ENCODE measurements at regions not wholly inside any gene's neighbourhood (a gene's known extent, or its start where the extent isn't known, plus 50 kb on each side); places are given as distances from the start of the nearest gene placed in this dataset.

DNA sequence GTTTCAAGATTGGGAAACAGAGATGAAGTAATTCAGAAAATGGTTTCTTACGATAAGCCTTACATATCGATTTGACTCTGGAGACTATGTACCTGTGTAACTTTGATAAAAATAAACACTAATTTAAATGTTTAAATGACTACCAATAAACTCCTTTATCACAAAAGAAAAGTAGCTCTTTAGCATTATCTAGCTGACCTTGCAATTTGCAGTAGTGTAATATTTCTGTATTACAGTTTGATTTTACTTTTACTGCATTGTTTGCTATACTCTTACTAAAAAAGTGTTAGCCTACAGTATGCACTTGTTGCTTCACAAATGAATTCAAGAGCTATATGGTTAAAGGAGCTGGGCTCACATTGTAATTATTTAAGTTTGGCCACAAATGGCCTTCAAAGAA is 77.8 kb upstream of the ZNF804B start:
- TF ChIP-seq, protein P1, sequence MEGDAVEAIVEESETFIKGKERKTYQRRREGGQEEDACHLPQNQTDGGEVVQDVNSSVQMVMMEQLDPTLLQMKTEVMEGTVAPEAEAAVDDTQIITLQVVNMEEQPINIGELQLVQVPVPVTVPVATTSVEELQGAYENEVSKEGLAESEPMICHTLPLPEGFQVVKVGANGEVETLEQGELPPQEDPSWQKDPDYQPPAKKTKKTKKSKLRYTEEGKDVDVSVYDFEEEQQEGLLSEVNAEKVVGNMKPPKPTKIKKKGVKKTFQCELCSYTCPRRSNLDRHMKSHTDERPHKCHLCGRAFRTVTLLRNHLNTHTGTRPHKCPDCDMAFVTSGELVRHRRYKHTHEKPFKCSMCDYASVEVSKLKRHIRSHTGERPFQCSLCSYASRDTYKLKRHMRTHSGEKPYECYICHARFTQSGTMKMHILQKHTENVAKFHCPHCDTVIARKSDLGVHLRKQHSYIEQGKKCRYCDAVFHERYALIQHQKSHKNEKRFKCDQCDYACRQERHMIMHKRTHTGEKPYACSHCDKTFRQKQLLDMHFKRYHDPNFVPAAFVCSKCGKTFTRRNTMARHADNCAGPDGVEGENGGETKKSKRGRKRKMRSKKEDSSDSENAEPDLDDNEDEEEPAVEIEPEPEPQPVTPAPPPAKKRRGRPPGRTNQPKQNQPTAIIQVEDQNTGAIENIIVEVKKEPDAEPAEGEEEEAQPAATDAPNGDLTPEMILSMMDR (IDR thresholded peaks at IDR 0.05; ENCODE audit: insufficient read depth, missing control alignments), result no peak
- DNase-seq (ENCODE audit: insufficient read length, low spot score) (no peak), FAIRE-seq (no peak)

DNA sequence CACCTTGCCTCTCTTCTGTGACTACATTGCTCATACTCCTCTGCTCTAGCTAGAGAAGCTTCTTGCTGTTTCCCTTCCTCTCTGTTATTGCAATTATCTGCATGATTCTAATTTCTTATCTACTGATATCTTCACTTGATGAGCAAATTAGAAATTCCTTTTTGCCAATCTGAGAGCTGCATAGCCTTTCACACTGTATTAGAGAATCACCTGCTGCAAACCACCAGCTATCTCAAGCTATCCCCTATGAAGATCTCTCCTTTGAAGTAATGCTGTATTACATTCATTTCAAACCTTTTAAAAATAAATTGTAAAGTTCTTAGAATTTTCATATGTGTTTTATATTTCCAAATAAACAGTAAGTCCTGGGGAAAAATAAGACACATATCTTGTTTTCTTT is 89.0 kb upstream of the ZNF804B start:
- TF ChIP-seq, protein P1 (IDR thresholded peaks at IDR 0.05; ENCODE audit: insufficient read depth, missing control alignments), result no peak
- FAIRE-seq, result no peak
- DNase-seq (ENCODE audit: insufficient read length, low spot score), result no peak

DNA sequence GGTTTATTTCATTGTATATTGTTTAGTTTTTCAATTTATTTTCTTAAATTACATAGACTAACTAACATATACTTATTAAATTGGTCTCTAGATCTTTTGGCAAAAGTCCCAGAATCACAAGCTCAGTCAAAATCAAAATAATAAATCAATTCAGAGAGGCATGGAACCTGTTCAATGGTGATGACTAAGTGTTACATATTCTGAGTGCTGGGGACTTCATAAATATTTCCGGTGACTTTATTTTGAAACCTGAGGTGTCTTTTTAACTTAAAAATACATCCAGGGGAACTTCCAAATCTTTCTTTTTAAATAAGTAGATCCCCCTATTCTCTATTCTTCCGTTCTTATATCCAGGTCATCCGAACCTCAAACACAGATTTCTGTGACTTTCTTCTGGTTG is 89.6 kb upstream of the ZNF804B start:
- DNase-seq (ENCODE audit: insufficient read length, low spot score), result no peak
- no peak for FAIRE-seq
- TF ChIP-seq, protein P1 (IDR thresholded peaks at IDR 0.05; ENCODE audit: insufficient read depth, missing control alignments), result no peak

DNA sequence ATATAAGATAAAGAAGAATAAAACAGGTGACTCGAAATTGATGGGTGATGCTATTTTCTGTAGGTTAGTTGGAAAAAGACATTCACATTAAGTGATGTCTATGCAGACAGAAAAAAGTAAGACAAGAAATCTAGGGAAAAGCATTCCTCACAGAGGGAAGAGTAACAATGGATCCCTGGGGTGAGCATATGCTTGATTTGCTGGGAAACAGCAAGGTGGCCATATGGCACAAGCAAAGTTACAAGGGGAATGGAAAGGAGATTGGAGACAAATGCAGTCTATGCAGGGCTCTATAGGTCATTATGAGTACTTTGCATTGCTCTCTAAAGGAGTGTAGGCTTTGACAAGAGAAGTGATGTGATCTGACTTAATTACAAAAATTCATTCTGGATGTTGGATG is 90.9 kb upstream of the ZNF804B start:
- TF ChIP-seq, protein P1 (IDR thresholded peaks at IDR 0.05; ENCODE audit: insufficient read depth, missing control alignments), result no peak
- no peak for FAIRE-seq

DNA sequence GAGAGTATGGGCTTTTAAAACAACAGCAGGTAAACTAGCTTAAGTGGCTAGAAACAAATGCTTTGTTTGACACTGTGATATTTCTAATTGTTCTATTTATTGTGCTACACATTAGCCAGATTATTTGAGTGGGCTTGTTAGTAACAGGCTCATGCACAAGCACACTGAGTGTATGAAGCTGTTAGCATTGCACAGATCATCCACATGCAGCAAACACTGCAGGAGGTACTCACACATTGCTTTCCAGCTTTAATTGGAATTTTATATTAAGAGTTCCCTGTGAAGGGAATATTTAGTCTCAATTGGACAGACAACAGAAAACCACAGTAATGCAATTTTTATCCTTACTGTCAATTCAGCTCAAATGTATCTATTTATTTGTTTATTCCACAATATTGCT is 92.9 kb upstream of the ZNF804B start:
- TF ChIP-seq, protein P1 (IDR thresholded peaks at IDR 0.05; ENCODE audit: insufficient read depth, missing control alignments), result no peak
- FAIRE-seq (no peak), DNase-seq (ENCODE audit: insufficient read length, low spot score) (no peak)

More for the DNA sequence above, 90.9 kb upstream of the ZNF804B start:
- DNase-seq (ENCODE audit: insufficient read length, low spot score), result no peak

DNA sequence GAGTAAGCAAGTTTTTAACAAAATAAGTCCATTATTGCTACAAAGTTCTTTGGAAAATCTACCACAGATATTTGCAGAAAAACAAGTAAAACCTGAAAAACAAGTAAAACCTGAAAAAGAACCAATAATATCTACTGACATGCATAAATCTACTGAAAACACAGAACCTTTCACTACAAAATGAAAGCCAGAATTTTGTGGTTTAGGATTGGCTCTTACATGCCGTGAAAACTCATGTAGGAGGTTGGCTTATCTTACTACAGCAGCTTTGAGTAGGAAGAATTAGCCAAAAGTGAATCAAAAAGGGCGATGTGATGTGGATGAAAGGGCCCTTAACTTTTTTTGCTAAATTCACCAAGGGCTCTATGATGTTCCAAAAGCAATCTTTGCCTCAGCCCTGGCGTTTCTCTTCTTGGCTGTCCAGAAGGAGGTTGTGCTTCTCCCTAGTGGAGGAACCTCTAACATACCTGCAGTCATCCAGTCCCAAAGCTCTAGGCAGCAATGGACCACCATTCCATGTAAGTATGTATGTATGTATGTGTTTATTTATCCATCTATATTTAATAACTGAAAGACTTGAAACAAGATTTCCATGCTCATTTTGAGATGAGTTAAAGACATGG is 93.5 kb upstream of the ZNF804B start:
- TF ChIP-seq, protein P1 (IDR thresholded peaks at IDR 0.05; ENCODE audit: insufficient read depth, missing control alignments), result no peak
- DNase-seq (ENCODE audit: insufficient read length, low spot score) (no peak), FAIRE-seq (peak; percentile 35)

DNA sequence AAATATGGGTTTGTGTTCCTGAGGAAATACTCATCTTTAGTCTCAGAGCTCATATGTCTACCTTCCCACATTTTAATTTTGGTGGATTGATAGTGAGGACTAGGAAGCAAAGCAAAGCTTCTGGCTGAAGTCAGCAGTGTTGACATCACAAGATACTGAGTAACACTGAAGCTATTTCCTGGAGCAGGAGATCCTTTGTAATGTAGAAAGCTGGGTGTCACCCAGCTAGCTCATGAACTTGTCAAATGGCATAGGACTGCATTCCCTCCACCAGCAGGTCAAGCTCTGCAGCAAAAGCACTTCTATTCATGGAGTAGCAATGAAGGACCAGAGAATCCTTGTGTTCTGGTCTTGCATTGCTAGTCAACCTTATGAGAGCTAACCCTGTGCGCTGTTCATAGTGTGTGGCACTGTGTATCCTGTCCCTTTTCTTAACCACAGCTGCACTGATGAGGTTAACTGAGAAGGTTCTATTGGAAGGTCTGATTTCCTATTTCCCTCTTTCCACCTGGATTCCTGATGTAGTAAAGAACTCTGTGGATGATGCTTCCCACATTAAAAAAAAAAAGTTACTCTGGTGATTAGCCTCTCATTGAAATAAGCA is 94.8 kb upstream of the ZNF804B start:
- TF ChIP-seq, protein P1 (IDR thresholded peaks at IDR 0.05; ENCODE audit: insufficient read depth, missing control alignments), result no peak

More for the DNA sequence above, 94.8 kb upstream of the ZNF804B start:
- FAIRE-seq (no peak), DNase-seq (ENCODE audit: insufficient read length, low spot score) (no peak)
